MM.1S (cell line): ENCODE measurements at regions not wholly inside any gene's neighbourhood (a gene's known extent, or its start where the extent isn't known, plus 50 kb on each side); places are given as distances from the start of the nearest gene placed in this dataset.

Source experiments
- DNase-seq: peaks from one replicate; pipeline ENCODE4 v3.0.0-alpha.2; 2015
- H2AFZ ChIP-seq: fragments of 300-600 bp; sonication (generic); 2 replicates; pipeline ENCODE4 v1.6.0; 2016; ENCODE audit warnings: antibody characterized with exemption, low read length
- H3F3A ChIP-seq: fragments of 300-600 bp; sonication (generic); 2 replicates; pipeline ENCODE4 v1.6.1; 2016; ENCODE audit warnings: mild to moderate bottlenecking, antibody characterized with exemption, low read length, moderate library complexity, mixed read lengths; ENCODE audit not compliant: insufficient read depth
- H3K27ac ChIP-seq: fragments of 300-600 bp; sonication (generic); 2 replicates; pipeline ENCODE4 v1.5.1; 2016; ENCODE audit warnings: mild to moderate bottlenecking, low read length
- H3K27me3 ChIP-seq: fragments of 300-600 bp; sonication (generic); replicated peaks from 2 replicates; pipeline ENCODE4 v1.6.0; 2016; ENCODE audit warnings: low read length; ENCODE audit not compliant: insufficient read depth
- H3K36me3 ChIP-seq: fragments of 300-600 bp; sonication (generic); replicated peaks from 2 replicates; pipeline ENCODE4 v1.6.1; 2016; ENCODE audit warnings: mild to moderate bottlenecking, low read length, mixed read lengths; ENCODE audit not compliant: insufficient read depth
- H3K4me1 ChIP-seq: fragments of 300-600 bp; sonication (generic); 2 replicates; pipeline ENCODE4 v1.6.1; 2016; ENCODE audit warnings: low read length, mixed read lengths
- H3K4me2 ChIP-seq: fragments of 300-600 bp; sonication (generic); 2 replicates; pipeline ENCODE4 v1.6.0; 2016; ENCODE audit warnings: low read depth, low read length
- H3K4me3 ChIP-seq: fragments of 300-600 bp; sonication (generic); 2 replicates; pipeline ENCODE4 v1.5.1; 2016; ENCODE audit warnings: low read length, mixed read lengths
- H3K79me2 ChIP-seq: fragments of 300-600 bp; sonication (generic); 2 replicates; pipeline ENCODE4 v1.6.1; 2016; ENCODE audit warnings: mixed run types, low read length, mixed read lengths
- H3K9ac ChIP-seq: fragments of 300-600 bp; sonication (generic); 2 replicates; pipeline ENCODE4 v1.6.1; 2016; ENCODE audit warnings: low read length, mixed read lengths
- H3K9me2 ChIP-seq: fragments of 300-600 bp; sonication (generic); replicated peaks from 2 replicates; pipeline ENCODE4 v1.6.1; 2016; ENCODE audit warnings: mild to moderate bottlenecking, low read length, mixed read lengths; ENCODE audit not compliant: insufficient read depth
- H3K9me3 ChIP-seq: fragments of 300-600 bp; sonication (generic); replicated peaks from 2 replicates; pipeline ENCODE4 v1.6.1; 2016; ENCODE audit warnings: mild to moderate bottlenecking, low read length, mixed read lengths; ENCODE audit not compliant: insufficient read depth
- H4K20me1 ChIP-seq: fragments of 300-600 bp; sonication (generic); 2 replicates; pipeline ENCODE4 v1.6.1; 2016; ENCODE audit warnings: mild to moderate bottlenecking, low read length, moderate library complexity, mixed read lengths; ENCODE audit not compliant: insufficient read depth
- EZH2 ChIP-seq: fragments of 300-600 bp; sonication (generic); optimal IDR thresholded peaks from 2 replicates; pipeline ENCODE3; 2017; ENCODE audit warnings: low read depth, mild to moderate bottlenecking, antibody characterized with exemption, low read length, mixed read lengths
- EZH2phosphoT487 ChIP-seq: fragments of 300-600 bp; sonication (generic); IDR thresholded peaks from 2 replicates; pipeline ENCODE4 v1.6.1; 2018; ENCODE audit warnings: antibody characterized with exemption, low read length
- TF ChIP-seq, protein P1 (sequence below): fragments of 300-600 bp; sonication (generic); IDR thresholded peaks from 2 replicates; pipeline ENCODE4 v1.5.1; 2016; ENCODE audit warnings: antibody characterized with exemption, low read length, mixed read lengths

- Histone ChIP-seq H3K4me1 (peaks cover 8% of the 10 kb centered on the region), H2AFZ (peak overlapping the region; percentile 78), H3K9me3 (no peaks in the 10 kb centered on the region), H3K27me3 (no peaks in the 10 kb centered on the region), H3K9ac (no peak overlapping the region), H3F3A (no peaks in the 10 kb centered on the region), H3K4me3 (no peak overlapping the region), H3K4me2 (peak overlapping the region; percentile 14; the same call in 1 of the 2 replicates), H4K20me1 (no peaks in the 10 kb centered on the region), H3K79me2 (no peaks in the 10 kb centered on the region), H3K36me3 (no peaks in the 10 kb centered on the region), H3K27ac (no peak overlapping the region), H3K9me2 (no peaks in the 10 kb centered on the region)
- peak; percentile 76 for DNase-seq
- TF ChIP-seq, protein P1, sequence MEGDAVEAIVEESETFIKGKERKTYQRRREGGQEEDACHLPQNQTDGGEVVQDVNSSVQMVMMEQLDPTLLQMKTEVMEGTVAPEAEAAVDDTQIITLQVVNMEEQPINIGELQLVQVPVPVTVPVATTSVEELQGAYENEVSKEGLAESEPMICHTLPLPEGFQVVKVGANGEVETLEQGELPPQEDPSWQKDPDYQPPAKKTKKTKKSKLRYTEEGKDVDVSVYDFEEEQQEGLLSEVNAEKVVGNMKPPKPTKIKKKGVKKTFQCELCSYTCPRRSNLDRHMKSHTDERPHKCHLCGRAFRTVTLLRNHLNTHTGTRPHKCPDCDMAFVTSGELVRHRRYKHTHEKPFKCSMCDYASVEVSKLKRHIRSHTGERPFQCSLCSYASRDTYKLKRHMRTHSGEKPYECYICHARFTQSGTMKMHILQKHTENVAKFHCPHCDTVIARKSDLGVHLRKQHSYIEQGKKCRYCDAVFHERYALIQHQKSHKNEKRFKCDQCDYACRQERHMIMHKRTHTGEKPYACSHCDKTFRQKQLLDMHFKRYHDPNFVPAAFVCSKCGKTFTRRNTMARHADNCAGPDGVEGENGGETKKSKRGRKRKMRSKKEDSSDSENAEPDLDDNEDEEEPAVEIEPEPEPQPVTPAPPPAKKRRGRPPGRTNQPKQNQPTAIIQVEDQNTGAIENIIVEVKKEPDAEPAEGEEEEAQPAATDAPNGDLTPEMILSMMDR: peak; percentile 49
- TF ChIP-seq EZH2: no peak
Observed at GRCh38 chr15:63436872-63437375, 55.3 kb upstream of the CA12 start.

DNA sequence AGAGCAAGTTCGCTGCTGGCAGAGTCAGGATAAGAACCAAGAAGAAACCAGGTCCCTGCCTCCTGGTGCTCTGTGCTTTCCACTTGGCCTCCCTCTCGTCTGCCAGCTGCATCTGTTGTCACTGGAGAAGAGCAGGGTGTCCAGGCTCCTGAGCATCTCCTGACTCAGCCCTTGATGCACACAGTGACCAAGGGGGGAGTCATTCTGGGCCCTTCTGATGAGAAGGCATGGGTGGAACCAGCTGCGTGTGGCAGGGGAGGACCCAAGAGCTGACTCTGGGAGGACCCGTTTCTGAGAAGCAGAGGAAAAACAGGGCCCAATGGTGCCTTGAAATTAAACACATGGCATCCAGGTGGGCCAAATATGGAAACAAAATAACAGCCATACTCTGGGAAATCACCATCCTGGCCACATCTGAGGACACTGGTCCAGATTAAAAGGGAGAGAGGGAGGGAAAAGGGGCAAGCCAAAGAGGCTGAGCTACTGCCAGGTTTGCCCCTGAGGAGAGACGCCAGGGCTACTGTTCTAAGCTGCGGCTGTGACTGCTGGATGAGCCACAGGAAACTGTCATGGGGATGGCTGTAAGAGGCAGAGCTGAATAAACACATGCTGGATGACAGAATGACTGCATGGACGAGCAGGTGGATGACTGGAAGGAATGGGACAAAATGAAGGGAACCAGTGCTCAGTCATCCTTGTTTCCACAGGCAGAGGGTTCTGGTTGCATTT is 58.1 kb upstream of the CA12 start:
- H3K79me2 ChIP-seq: no peaks in the 10 kb centered on the region
- DNase-seq: no peak
- no peaks in the 10 kb centered on the region for H4K20me1 ChIP-seq
- H3K4me2 ChIP-seq: no peak overlapping the region
- no peak overlapping the region for H3K27ac ChIP-seq
- no peak overlapping the region for H3K4me3 ChIP-seq
- H3K27me3 ChIP-seq: no peaks in the 10 kb centered on the region
- H3F3A ChIP-seq: no peaks in the 10 kb centered on the region
- TF ChIP-seq, protein P1: no peak
- TF ChIP-seq EZH2phosphoT487 (no peak), EZH2 (no peak)
- no peaks in the 10 kb centered on the region for H3K36me3 ChIP-seq
- H3K4me1 ChIP-seq: peaks cover 8% of the 10 kb centered on the region
- no peaks in the 10 kb centered on the region for H3K9me2 ChIP-seq
- H3K9me3 ChIP-seq: no peaks in the 10 kb centered on the region
- no peak overlapping the region for H2AFZ ChIP-seq
- no peak overlapping the region for H3K9ac ChIP-seq

DNA sequence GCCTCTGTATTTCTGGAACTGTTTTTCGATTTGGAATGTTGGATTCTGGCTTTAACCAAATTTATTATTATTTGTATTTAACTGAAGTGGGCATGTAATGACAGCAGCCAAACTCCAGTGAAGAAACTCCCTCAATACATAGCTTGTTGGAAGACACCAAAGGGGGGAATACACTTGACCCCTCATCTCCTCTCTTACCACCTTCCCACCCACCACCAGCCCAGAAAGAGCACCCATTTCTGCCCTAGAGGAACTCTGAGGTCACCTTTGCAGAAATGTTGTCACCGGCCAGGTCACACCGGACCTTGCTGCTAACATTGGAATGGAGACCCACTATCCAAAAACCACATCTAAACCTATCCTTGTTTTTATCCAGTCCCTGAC is 58.6 kb upstream of the CA12 start:
- Histone ChIP-seq H3F3A (no peaks in the 10 kb centered on the region), H3K27ac (no peak overlapping the region), H3K4me3 (no peak overlapping the region), H3K79me2 (no peaks in the 10 kb centered on the region), H3K9me2 (no peaks in the 10 kb centered on the region), H3K4me1 (peaks cover 8% of the 10 kb centered on the region), H4K20me1 (no peaks in the 10 kb centered on the region), H3K9me3 (no peaks in the 10 kb centered on the region), H3K36me3 (no peaks in the 10 kb centered on the region), H3K4me2 (no peak overlapping the region), H2AFZ (no peak overlapping the region), H3K27me3 (no peaks in the 10 kb centered on the region), H3K9ac (no peak overlapping the region)
- no peak for TF ChIP-seq EZH2phosphoT487
- no peak for TF ChIP-seq EZH2
- TF ChIP-seq, protein P1: no peak
- DNase-seq: no peak
